IMR-90 (cell line): ENCODE measurements at regions not wholly inside any gene's neighbourhood (a gene's known extent, or its start where the extent isn't known, plus 50 kb on each side); places are given as distances from the start of the nearest gene placed in this dataset.

Source experiments
- ATAC-seq: fragments of 200-7000 bp; cut with Tn5 transposase; 2 replicates; pipeline ENCODE4 v1.9.1; 2020; ENCODE audit warnings: low read depth, mild to moderate bottlenecking, moderate library complexity
- BruUV-seq: library from RNA; stranded (reverse); fragments of 400-500 nt; replicated peaks from 2 replicates; lab custom pipeline; 2021; lab: Mats Ljungman, UMichigan
- CTCF ChIA-PET: fragments of 300-600 bp; formaldehyde crosslinking; extraction: SDS; loops from one replicate; lab custom pipeline; 2021; ENCODE audit warnings: antibody characterized with exemption; lab: Yijun Ruan, JAX
- POLR2A ChIA-PET: fragments of 300-600 bp; sonication (Branson Sonifier 250); formaldehyde crosslinking; loops from one replicate; lab custom pipeline; 2022; ENCODE audit warnings: antibody characterized with exemption; ENCODE audit not compliant: unreplicated experiment; lab: Charles Lee
- DNase-seq: peaks from one replicate; pipeline ENCODE4 v3.0.0; 2013
- H2AFZ ChIP-seq: replicated peaks from 2 replicates; pipeline ENCODE3; 2013; ENCODE audit warnings: low read length, mild to moderate bottlenecking; ENCODE audit not compliant: poor library complexity
- H2AK5ac ChIP-seq: 2 replicates; pipeline ENCODE4 v1.6.1; 2013; ENCODE audit warnings: low read depth, low read length, inconsistent platforms
- H2AK9ac ChIP-seq: replicated peaks from 2 replicates; pipeline ENCODE3; 2013; ENCODE audit warnings: mild to moderate bottlenecking, low read depth, low read length, moderate library complexity; ENCODE audit not compliant: poor library complexity
- H2BK120ac ChIP-seq: 2 replicates; pipeline ENCODE4 v1.6.1; 2013; ENCODE audit warnings: low read depth, low read length, inconsistent platforms
- H2BK15ac ChIP-seq: 3 replicates; pipeline ENCODE4 v1.6.1; 2013; ENCODE audit warnings: low read depth, low read length, inconsistent platforms
- H2BK20ac ChIP-seq: 2 replicates; pipeline ENCODE4 v1.6.1; 2013; ENCODE audit warnings: low read depth, mild to moderate bottlenecking, inconsistent platforms, low read length, moderate library complexity
- H2BK5ac ChIP-seq: 2 replicates; pipeline ENCODE4 v1.6.1; 2013; ENCODE audit warnings: mild to moderate bottlenecking, low read depth, low read length, inconsistent platforms; ENCODE audit not compliant: poor library complexity, severe bottlenecking
- H3K14ac ChIP-seq: replicated peaks from 2 replicates; pipeline ENCODE4 v1.6.1; 2013; ENCODE audit warnings: low read depth, low read length, inconsistent platforms
- H3K18ac ChIP-seq: 2 replicates; pipeline ENCODE4 v1.6.1; 2013; ENCODE audit warnings: low read depth, low read length, control low read depth
- H3K23ac ChIP-seq: 2 replicates; pipeline ENCODE4 v1.6.1; 2013; ENCODE audit warnings: low read depth, low read length, inconsistent platforms
- H3K27ac ChIP-seq: 2 replicates; pipeline ENCODE4 v1.5.1; 2013; ENCODE audit warnings: mild to moderate bottlenecking, control low read depth, low read length; ENCODE audit not compliant: insufficient read depth
- H3K27me3 ChIP-seq: 2 replicates; pipeline ENCODE4 v1.6.1; 2013; ENCODE audit warnings: low read length; ENCODE audit not compliant: control insufficient read depth, insufficient read depth
- H3K36me3 ChIP-seq: 2 replicates; pipeline ENCODE4 v1.6.1; 2013; ENCODE audit warnings: low read length, mixed read lengths; ENCODE audit not compliant: control insufficient read depth, insufficient read depth
- H3K4ac ChIP-seq: 2 replicates; pipeline ENCODE4 v1.6.1; 2013; ENCODE audit warnings: low read depth, low read length, inconsistent platforms
- H3K4me1 ChIP-seq: 2 replicates; pipeline ENCODE4 v1.6.1; 2013; ENCODE audit warnings: low read length, mixed read lengths; ENCODE audit not compliant: control insufficient read depth, insufficient read depth
- H3K4me2 ChIP-seq: 2 replicates; pipeline ENCODE4 v1.6.1; 2013; ENCODE audit warnings: low read depth, mild to moderate bottlenecking, control low read depth, low read length, moderate library complexity
- H3K4me3 ChIP-seq: 2 replicates; pipeline ENCODE4 v1.5.1; 2013; ENCODE audit warnings: low read depth, mild to moderate bottlenecking, control low read depth, low read length, moderate library complexity; ENCODE audit not compliant: insufficient read depth
- H3K56ac ChIP-seq: 2 replicates; pipeline ENCODE4 v1.6.1; 2013; ENCODE audit warnings: low read length, inconsistent platforms; ENCODE audit not compliant: insufficient read depth; ENCODE audit errors: extremely low read depth
- H3K79me1 ChIP-seq, 2 experiments: 2 replicates each; pipeline ENCODE4 v1.6.1; 2013; ENCODE audit warnings: low read length in 2 of 2, inconsistent platforms in 1 of 2, low read depth in 1 of 2
- H3K9ac ChIP-seq: 2 replicates; pipeline ENCODE4 v1.6.1; 2013; ENCODE audit warnings: low read depth, low read length, control low read depth
- H3K9me1 ChIP-seq: 2 replicates; pipeline ENCODE4 v1.6.1; 2013; ENCODE audit warnings: low read length, inconsistent platforms; ENCODE audit not compliant: insufficient read depth
- H3K9me3 ChIP-seq: 2 replicates; pipeline ENCODE4 v1.6.1; 2013; ENCODE audit warnings: low read length; ENCODE audit not compliant: control insufficient read depth, insufficient read depth
- H4K20me1 ChIP-seq: 2 replicates; pipeline ENCODE4 v1.6.1; 2013; ENCODE audit warnings: low read length, inconsistent platforms; ENCODE audit not compliant: insufficient read depth
- H4K5ac ChIP-seq: 2 replicates; pipeline ENCODE4 v1.6.1; 2013; ENCODE audit warnings: mild to moderate bottlenecking, low read depth, low read length, control low read depth
- H4K8ac ChIP-seq, 2 experiments: 2 replicates each; pipeline ENCODE4 v1.6.1; 2013; ENCODE audit warnings: low read depth in 2 of 2, low read length in 2 of 2, control low read depth in 1 of 2, inconsistent platforms in 1 of 2
- H4K91ac ChIP-seq: 2 replicates; pipeline ENCODE4 v1.6.1; 2013; ENCODE audit warnings: low read depth, low read length, inconsistent platforms; ENCODE audit not compliant: insufficient read depth
- BHLHE40 ChIP-seq: fragments of 150-350 bp; IDR thresholded peaks from 2 replicates; pipeline ENCODE4 v1.6.1; 2016; ENCODE audit warnings: mild to moderate bottlenecking, low read depth, low read length
- CEBPB ChIP-seq: IDR thresholded peaks from 2 replicates; pipeline ENCODE4 v1.6.1; 2012; ENCODE audit warnings: low read depth, low read length, improper control_type of control experiment
- CHD1 ChIP-seq: IDR thresholded peaks from 2 replicates; pipeline ENCODE4 v1.6.1; 2012; ENCODE audit warnings: low read depth, low read length, improper control_type of control experiment
- ELK1 ChIP-seq: fragments of 150-350 bp; IDR thresholded peaks from 2 replicates; pipeline ENCODE4 v1.6.1; 2016; ENCODE audit warnings: low read depth, mild to moderate bottlenecking, low read length, moderate library complexity, borderline replicate concordance
- FOS ChIP-seq: fragments of 150-350 bp; IDR thresholded peaks from 2 replicates; pipeline ENCODE4 v1.6.1; 2016; ENCODE audit warnings: low read depth, low read length
- MAFK ChIP-seq: IDR thresholded peaks from 2 replicates; pipeline ENCODE4 v1.6.1; 2012; ENCODE audit warnings: low read depth, low read length, improper control_type of control experiment
- MAZ ChIP-seq: IDR thresholded peaks from 2 replicates; pipeline ENCODE4 v1.6.1; 2012; ENCODE audit warnings: low read depth, mild to moderate bottlenecking, low read length, improper control_type of control experiment, moderate library complexity, borderline replicate concordance
- MXI1 ChIP-seq: IDR thresholded peaks from 2 replicates; pipeline ENCODE4 v1.6.1; 2012; ENCODE audit warnings: low read depth, mild to moderate bottlenecking, low read length, moderate library complexity, borderline replicate concordance
- NFE2L2 ChIP-seq: fragments of 150-350 bp; IDR thresholded peaks from 2 replicates; pipeline ENCODE4 v1.6.1; 2016; ENCODE audit warnings: low read depth, mild to moderate bottlenecking, low read length
- POLR2A ChIP-seq: IDR thresholded peaks from 2 replicates; pipeline ENCODE4 v1.6.1; 2012; ENCODE audit warnings: mild to moderate bottlenecking, low read depth, low read length
- RAD21 ChIP-seq: IDR thresholded peaks from 2 replicates; pipeline ENCODE4 v1.6.1; 2012; ENCODE audit warnings: low read length, improper control_type of control experiment
- RCOR1 ChIP-seq: IDR thresholded peaks from 2 replicates; pipeline ENCODE4 v1.6.1; 2012; ENCODE audit warnings: mild to moderate bottlenecking, low read length, improper control_type of control experiment; ENCODE audit not compliant: insufficient replicate concordance
- RFX5 ChIP-seq: IDR thresholded peaks from 2 replicates; pipeline ENCODE4 v1.8.0; 2012; ENCODE audit warnings: low read depth, mild to moderate bottlenecking, low read length, moderate library complexity
- SMC3 ChIP-seq: fragments of 150-350 bp; IDR thresholded peaks from 2 replicates; pipeline ENCODE4 v1.6.1; 2016; ENCODE audit warnings: low read depth, mild to moderate bottlenecking, antibody characterized with exemption, low read length, moderate library complexity
- USF2 ChIP-seq: fragments of 150-350 bp; IDR thresholded peaks from 2 replicates; pipeline ENCODE4 v1.6.1; 2017; ENCODE audit warnings: mild to moderate bottlenecking, antibody characterized with exemption, low read length, low read depth
- WGBS, 2 experiments: methylation state at CpG; one replicate each; pipeline versions ENCODE4 v1.1.5 to v1.1.7; 2013; ENCODE audit warnings: missing lambda C conversion rate in 2 of 2; ENCODE audit not compliant: insufficient read length in 1 of 2; ENCODE audit errors: extremely low coverage in 2 of 2; 5-methylcytosine and 5-hydroxymethylcytosine counted together
- dilution Hi-C: fragments of 300-500 bp; cut with HindIII; formaldehyde crosslinking; loops from one replicate; pipeline ENCODE4 v1.14.3; 2018; ENCODE audit warnings: low sequenced_read_pairs; ENCODE audit not compliant: unreplicated experiment
- in situ Hi-C: fragments of 300-500 bp; cut with MboI; formaldehyde crosslinking; loops from 3 replicates; pipeline ENCODE4 v1.14.3; 2019; ENCODE audit warnings: low sequenced_read_pairs, inconsistent platforms, mixed read lengths
- intact Hi-C: fragments of 100-400 bp; cut with micrococcal nuclease; formaldehyde crosslinking; loops from 2 replicates; pipeline ENCODE4 v1.10.0; 2022
- TF ChIP-seq, protein P1 (sequence below): conservative IDR thresholded peaks from 2 replicates; pipeline ENCODE4 v1.5.1; 2012; ENCODE audit warnings: mild to moderate bottlenecking, low read depth, low read length, improper control_type of control experiment

DNA sequence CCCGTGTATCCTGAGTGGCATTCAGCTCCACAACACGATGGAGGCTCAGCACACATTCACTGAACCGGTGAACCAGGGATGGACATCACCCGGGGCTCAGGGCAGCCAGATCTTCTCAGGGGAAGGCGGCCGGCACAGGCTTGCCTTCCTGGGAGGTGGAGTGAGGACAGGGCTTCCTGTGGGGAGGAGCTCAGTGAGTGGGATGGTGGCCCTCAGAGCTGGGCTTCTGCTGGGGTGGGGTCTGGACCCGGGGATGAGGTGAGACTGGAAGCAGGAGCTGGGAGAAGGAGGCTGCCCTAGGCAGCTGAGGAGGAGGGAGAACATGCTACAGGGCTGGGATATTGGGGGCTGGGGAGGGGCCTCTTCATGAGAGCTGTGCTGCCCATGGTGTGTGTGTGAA is 58.5 kb upstream of the PRR23E start:
- WGBS, 2 experiments, result 59% methylated on average over 7 of the region's 7 CpGs; no CpG with 5 or more reads in 1 of the 2 experiments
- no peak for DNase-seq
- Histone ChIP-seq H3K27ac (no peak overlapping the region), H3K4me3 (no peak overlapping the region), H2BK5ac (no peak overlapping the region), H3K9me3 (no peaks in the 10 kb centered on the region), H3K18ac (no peak overlapping the region), H2BK15ac (no peak overlapping the region), H3K36me3 (no peaks in the 10 kb centered on the region), H3K79me1 (no peaks in the 10 kb centered on the region), H2BK20ac (no peak overlapping the region), H4K8ac (no peak overlapping the region), H4K20me1 (no peaks in the 10 kb centered on the region), H3K27me3 (peaks cover 56% of the 10 kb centered on the region), H3K4me1 (no peaks in the 10 kb centered on the region), H3K9ac (no peak overlapping the region), H2AFZ (no peak overlapping the region), H2BK120ac (no peak overlapping the region), H3K4ac (no peak overlapping the region), H3K23ac (no peak overlapping the region), H4K5ac (no peak overlapping the region), H4K91ac (no peak overlapping the region), H3K9me1 (no peaks in the 10 kb centered on the region), H3K14ac (no peak overlapping the region), H3K4me2 (no peak overlapping the region), H3K56ac (no peak overlapping the region), H2AK5ac (no peak overlapping the region), H2AK9ac (no peak overlapping the region)
- dilution Hi-C loops, result no loop called here
- intact Hi-C loops, result no loop called here
- CTCF ChIA-PET, result no interaction called here
- no TSS peak for BruUV-seq
- POLR2A ChIA-PET, result no interaction called here
- TF ChIP-seq BHLHE40, result no peak
- TF ChIP-seq MXI1, result no peak
- no peak for TF ChIP-seq RAD21
- no peak for TF ChIP-seq FOS
- no peak for TF ChIP-seq RCOR1
- no peak for TF ChIP-seq USF2
- no peak for TF ChIP-seq CHD1
- no peak for TF ChIP-seq NFE2L2
- TF ChIP-seq SMC3, result no peak
- no peak for TF ChIP-seq ELK1
- no peak for TF ChIP-seq MAZ
- TF ChIP-seq MAFK, result no peak
- no peak for TF ChIP-seq RFX5
- TF ChIP-seq POLR2A, result no peak
- TF ChIP-seq, protein P1, sequence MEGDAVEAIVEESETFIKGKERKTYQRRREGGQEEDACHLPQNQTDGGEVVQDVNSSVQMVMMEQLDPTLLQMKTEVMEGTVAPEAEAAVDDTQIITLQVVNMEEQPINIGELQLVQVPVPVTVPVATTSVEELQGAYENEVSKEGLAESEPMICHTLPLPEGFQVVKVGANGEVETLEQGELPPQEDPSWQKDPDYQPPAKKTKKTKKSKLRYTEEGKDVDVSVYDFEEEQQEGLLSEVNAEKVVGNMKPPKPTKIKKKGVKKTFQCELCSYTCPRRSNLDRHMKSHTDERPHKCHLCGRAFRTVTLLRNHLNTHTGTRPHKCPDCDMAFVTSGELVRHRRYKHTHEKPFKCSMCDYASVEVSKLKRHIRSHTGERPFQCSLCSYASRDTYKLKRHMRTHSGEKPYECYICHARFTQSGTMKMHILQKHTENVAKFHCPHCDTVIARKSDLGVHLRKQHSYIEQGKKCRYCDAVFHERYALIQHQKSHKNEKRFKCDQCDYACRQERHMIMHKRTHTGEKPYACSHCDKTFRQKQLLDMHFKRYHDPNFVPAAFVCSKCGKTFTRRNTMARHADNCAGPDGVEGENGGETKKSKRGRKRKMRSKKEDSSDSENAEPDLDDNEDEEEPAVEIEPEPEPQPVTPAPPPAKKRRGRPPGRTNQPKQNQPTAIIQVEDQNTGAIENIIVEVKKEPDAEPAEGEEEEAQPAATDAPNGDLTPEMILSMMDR, result no peak
- no peak for TF ChIP-seq CEBPB
- in situ Hi-C loops, result no loop called here
- no peak for ATAC-seq
